ENCODE measurements at regions not wholly inside any gene's neighbourhood (a gene's known extent, or its start where the extent isn't known, plus 50 kb on each side); places are given as distances from the start of the nearest gene placed in this dataset.

GRCh38 chr16:51722467-51722866 is 571.4 kb upstream of the SALL1 start:
- TF ChIP-seq, protein P1, sequence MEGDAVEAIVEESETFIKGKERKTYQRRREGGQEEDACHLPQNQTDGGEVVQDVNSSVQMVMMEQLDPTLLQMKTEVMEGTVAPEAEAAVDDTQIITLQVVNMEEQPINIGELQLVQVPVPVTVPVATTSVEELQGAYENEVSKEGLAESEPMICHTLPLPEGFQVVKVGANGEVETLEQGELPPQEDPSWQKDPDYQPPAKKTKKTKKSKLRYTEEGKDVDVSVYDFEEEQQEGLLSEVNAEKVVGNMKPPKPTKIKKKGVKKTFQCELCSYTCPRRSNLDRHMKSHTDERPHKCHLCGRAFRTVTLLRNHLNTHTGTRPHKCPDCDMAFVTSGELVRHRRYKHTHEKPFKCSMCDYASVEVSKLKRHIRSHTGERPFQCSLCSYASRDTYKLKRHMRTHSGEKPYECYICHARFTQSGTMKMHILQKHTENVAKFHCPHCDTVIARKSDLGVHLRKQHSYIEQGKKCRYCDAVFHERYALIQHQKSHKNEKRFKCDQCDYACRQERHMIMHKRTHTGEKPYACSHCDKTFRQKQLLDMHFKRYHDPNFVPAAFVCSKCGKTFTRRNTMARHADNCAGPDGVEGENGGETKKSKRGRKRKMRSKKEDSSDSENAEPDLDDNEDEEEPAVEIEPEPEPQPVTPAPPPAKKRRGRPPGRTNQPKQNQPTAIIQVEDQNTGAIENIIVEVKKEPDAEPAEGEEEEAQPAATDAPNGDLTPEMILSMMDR (IDR thresholded peaks at IDR 0.05), result no peak
- TF ChIP-seq POLR2A (IDR thresholded peaks at IDR 0.05) (no peak), EP300 (IDR thresholded peaks at IDR 0.05; ENCODE audit: low read depth) (no peak)

Data from transverse colon (tissue), 3 donors.